ENCODE measurements at regions not wholly inside any gene's neighbourhood (a gene's known extent, or its start where the extent isn't known, plus 50 kb on each side); places are given as distances from the start of the nearest gene placed in this dataset.
"Not testable (repeated sequence)": the region's sequence is repeated elsewhere in the genome, so short reads cannot be mapped to it uniquely, and the experiment has no call there.

DNA sequence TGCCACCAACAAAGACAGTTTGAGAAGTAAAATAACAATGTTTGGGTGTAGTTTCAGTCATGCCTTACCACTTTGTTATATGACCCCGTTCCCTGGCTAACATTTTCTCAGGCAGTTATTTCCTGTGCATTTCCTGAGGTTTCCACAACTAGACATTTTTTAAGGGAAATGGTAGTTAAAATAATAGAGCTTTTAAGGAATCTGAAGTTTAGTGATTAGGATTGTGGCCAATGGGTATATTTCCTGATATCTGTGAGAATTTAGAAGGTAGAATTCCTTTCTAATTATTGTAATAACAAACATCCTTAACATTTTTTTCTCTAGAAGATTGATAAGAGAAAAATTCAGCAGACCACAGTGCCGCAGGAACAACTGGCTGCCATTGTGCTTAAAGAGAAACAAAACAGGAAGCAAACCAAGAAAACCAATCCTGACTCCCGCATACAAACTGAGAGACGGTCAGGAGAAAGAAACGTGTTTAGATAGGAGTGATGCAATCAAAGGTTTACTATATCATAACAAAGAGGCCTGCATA is 193.6 kb downstream of the MBL2 start:
- no peak for DNase-seq
- H3K4me1 ChIP-seq: no peaks in the 10 kb centered on the region
- WGBS, 5 donors: 24 to 43% (median 35%) methylated on average over 5 of the region's 5 CpGs

GRCh38 chr10:52581636-52582035 is 190.9 kb downstream of the MBL2 start:
- intact Hi-C loops (cut with DNase I; ENCODE audit: low total_unique reads); H3K27ac ChIP-seq; H3K36me3 ChIP-seq; DNase-seq; H3K4me1 ChIP-seq; H3K27me3 ChIP-seq (replicated peaks in 1 of 7); H3K4me3 ChIP-seq: not testable (repeated sequence)
- H3K9me3 ChIP-seq: peaks cover 0 to 47% (median 30%) of the 10 kb centered on the region in 8 donors
- WGBS, 5 donors: 80 to 93% (median 81%) methylated on average over 2 of the region's 2 CpGs

More for the DNA sequence above, 193.6 kb downstream of the MBL2 start:
- Histone ChIP-seq H3K36me3 (no peaks in the 10 kb centered on the region), H3K27ac (peak overlapping the region in 5 of 8 donors; percentile 16 to 31 (median 21)), H3K4me3 (no peak overlapping the region), H3K9me3 (peaks cover 0 to 21% (median 12%) of the 10 kb centered on the region in 8 donors), H3K27me3 (replicated peaks in 1 of 7) (no peaks in the 10 kb centered on the region)
- TF ChIP-seq POLR2AphosphoS5 (IDR thresholded peaks at IDR 0.05) (no peak), POLR2A (IDR thresholded peaks at IDR 0.05) (no peak)
- TF ChIP-seq, protein P1, sequence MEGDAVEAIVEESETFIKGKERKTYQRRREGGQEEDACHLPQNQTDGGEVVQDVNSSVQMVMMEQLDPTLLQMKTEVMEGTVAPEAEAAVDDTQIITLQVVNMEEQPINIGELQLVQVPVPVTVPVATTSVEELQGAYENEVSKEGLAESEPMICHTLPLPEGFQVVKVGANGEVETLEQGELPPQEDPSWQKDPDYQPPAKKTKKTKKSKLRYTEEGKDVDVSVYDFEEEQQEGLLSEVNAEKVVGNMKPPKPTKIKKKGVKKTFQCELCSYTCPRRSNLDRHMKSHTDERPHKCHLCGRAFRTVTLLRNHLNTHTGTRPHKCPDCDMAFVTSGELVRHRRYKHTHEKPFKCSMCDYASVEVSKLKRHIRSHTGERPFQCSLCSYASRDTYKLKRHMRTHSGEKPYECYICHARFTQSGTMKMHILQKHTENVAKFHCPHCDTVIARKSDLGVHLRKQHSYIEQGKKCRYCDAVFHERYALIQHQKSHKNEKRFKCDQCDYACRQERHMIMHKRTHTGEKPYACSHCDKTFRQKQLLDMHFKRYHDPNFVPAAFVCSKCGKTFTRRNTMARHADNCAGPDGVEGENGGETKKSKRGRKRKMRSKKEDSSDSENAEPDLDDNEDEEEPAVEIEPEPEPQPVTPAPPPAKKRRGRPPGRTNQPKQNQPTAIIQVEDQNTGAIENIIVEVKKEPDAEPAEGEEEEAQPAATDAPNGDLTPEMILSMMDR (IDR thresholded peaks at IDR 0.05 in 8 of 11, conservative IDR thresholded peaks at IDR 0.05 in 3 of 11): no peak
- intact Hi-C loops (cut with DNase I; ENCODE audit: low total_unique reads): no loop called here

DNA sequence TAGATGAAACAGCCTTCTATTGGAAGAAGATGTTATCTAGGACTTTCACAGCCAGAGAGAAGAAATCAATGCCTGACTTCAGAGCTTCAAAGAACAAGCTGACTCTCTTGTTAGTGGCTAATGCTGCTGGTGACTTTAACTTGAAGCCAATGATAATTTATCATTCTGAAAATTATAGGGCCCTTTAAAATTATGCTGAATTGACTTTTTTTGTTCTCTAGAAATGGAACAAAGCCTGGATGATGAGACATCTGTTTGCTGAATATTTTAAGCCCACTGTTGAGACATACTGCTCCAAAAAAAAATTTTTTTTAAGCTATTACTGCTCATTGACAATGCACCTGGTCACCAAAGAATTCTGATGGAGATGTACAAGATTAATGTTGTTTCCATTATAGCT is 189.2 kb downstream of the MBL2 start:
- no peak for DNase-seq
- TF ChIP-seq POLR2A (IDR thresholded peaks at IDR 0.05) (no peak), POLR2AphosphoS5 (IDR thresholded peaks at IDR 0.05) (no peak)
- TF ChIP-seq, protein P1 (IDR thresholded peaks at IDR 0.05 in 8 of 11, conservative IDR thresholded peaks at IDR 0.05 in 3 of 11): no peak
- Histone ChIP-seq H3K9me3 (peaks cover 0 to 62% (median 44%) of the 10 kb centered on the region in 8 donors), H3K36me3 (no peaks in the 10 kb centered on the region), H3K27ac (no peak overlapping the region), H3K27me3 (replicated peaks in 1 of 7) (no peaks in the 10 kb centered on the region), H3K4me1 (no peaks in the 10 kb centered on the region), H3K4me3 (no peak overlapping the region)
- intact Hi-C loops (cut with DNase I; ENCODE audit: low total_unique reads): no loop called here

DNA sequence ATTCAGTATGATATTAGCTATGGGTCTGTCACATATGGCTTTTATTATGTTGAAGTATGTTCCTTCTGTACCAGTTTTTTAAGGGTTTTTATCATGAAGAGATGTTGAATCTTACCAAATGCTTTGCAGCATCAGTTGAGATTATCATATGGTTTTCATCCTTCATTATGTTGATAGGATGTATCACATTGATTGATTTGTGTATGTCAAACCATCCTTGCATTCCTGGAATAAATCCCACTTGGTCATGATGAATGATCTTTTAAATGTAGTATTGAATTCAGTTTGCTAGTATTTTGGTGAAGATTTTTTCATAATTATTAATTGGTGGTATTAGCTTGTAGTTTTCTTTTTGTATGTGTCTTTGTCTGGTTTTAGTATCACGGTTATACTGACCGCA is 185.9 kb downstream of the MBL2 start:
- H3K4me3 ChIP-seq: no peak overlapping the region
- H3K9me3 ChIP-seq: peaks cover 0 to 56% (median 38%) of the 10 kb centered on the region in 8 donors
- no peaks in the 10 kb centered on the region for H3K4me1 ChIP-seq
- no peak overlapping the region for H3K27ac ChIP-seq
- H3K36me3 ChIP-seq: no peaks in the 10 kb centered on the region
- intact Hi-C loops (cut with DNase I; ENCODE audit: low total_unique reads): no loop called here
- TF ChIP-seq POLR2A (IDR thresholded peaks at IDR 0.05) (no peak), POLR2AphosphoS5 (IDR thresholded peaks at IDR 0.05) (no peak)
- TF ChIP-seq, protein P1 (IDR thresholded peaks at IDR 0.05 in 8 of 11, conservative IDR thresholded peaks at IDR 0.05 in 3 of 11): no peak
- WGBS, 5 donors: 71 to 98% (median 92%) methylated on average over 2 of the region's 2 CpGs
- no peaks in the 10 kb centered on the region for H3K27me3 ChIP-seq (replicated peaks in 1 of 7)
- no peak for DNase-seq
